IPS DF 6.9 (cell line): ENCODE measurements at regions not wholly inside any gene's neighbourhood (a gene's known extent, or its start where the extent isn't known, plus 50 kb on each side); places are given as distances from the start of the nearest gene placed in this dataset.
"Not testable (repeated sequence)": the region's sequence is repeated elsewhere in the genome, so short reads cannot be mapped to it uniquely, and the experiment has no call there.

Source experiments
- DNase-seq: peaks from one replicate; pipeline ENCODE4 v3.0.0-alpha.2; 2013; ENCODE audit warnings: low read depth, low spot score
- H3K27ac ChIP-seq: one replicate; pipeline ENCODE4 v1.5.1; 2013; ENCODE audit warnings: low read length, control low read depth
- H3K27me3 ChIP-seq: 2 replicates; pipeline ENCODE4 v1.6.1; 2013; ENCODE audit warnings: mild to moderate bottlenecking, low read length; ENCODE audit not compliant: control insufficient read depth, insufficient read depth
- H3K36me3 ChIP-seq: 2 replicates; pipeline ENCODE4 v1.6.1; 2013; ENCODE audit warnings: low read length; ENCODE audit not compliant: control insufficient read depth, insufficient read depth
- H3K4me1 ChIP-seq: 2 replicates; pipeline ENCODE4 v1.6.1; 2013; ENCODE audit warnings: low read length; ENCODE audit not compliant: control insufficient read depth, insufficient read depth
- H3K4me3 ChIP-seq: 2 replicates; pipeline ENCODE4 v1.5.1; 2013; ENCODE audit warnings: mild to moderate bottlenecking, low read length
- H3K9me3 ChIP-seq: 2 replicates; pipeline ENCODE4 v1.6.1; 2013; ENCODE audit warnings: low read length, inconsistent platforms; ENCODE audit not compliant: control insufficient read depth, insufficient read depth
- WGBS: extraction: QIAGEN DNeasy Blood & Tissue Kit; methylation state at CpG from one replicate; pipeline ENCODE4 v1.1.7; 2013; ENCODE audit warnings: mixed read lengths, missing lambda C conversion rate; ENCODE audit not compliant: insufficient read length, insufficient coverage; 5-methylcytosine and 5-hydroxymethylcytosine counted together

- Histone ChIP-seq H3K9me3 (no peaks in the 10 kb centered on the region), H3K27me3 (no peaks in the 10 kb centered on the region), H3K4me3 (no peak overlapping the region), H3K36me3 (no peaks in the 10 kb centered on the region), H3K27ac (no peak overlapping the region), H3K4me1 (peaks cover 4% of the 10 kb centered on the region; the same call in 1 of the 2 replicates)
- no peak for DNase-seq
- WGBS, result no CpG with 5 or more reads among the region's 6 CpGs
Measured at GRCh38 chr11:15841931-15842740, 514.2 kb downstream of the SOX6 start.

GRCh38 chr11:15843309-15843872, 513.0 kb downstream of the SOX6 start:
- H3K27ac ChIP-seq, result no peak overlapping the region
- no peak overlapping the region for H3K4me3 ChIP-seq
- H3K27me3 ChIP-seq, result no peaks in the 10 kb centered on the region
- WGBS, result no CpG with 5 or more reads among the region's 10 CpGs
- H3K36me3 ChIP-seq, result no peaks in the 10 kb centered on the region
- peaks cover 4% of the 10 kb centered on the region; the same call in 1 of the 2 replicates for H3K4me1 ChIP-seq
- no peaks in the 10 kb centered on the region for H3K9me3 ChIP-seq
- no peak for DNase-seq

- Histone ChIP-seq H3K27ac (no peak overlapping the region), H3K9me3 (no peaks in the 10 kb centered on the region), H3K4me3 (no peak overlapping the region), H3K4me1 (peaks cover 4% of the 10 kb centered on the region; the same call in 1 of the 2 replicates), H3K36me3 (no peaks in the 10 kb centered on the region), H3K27me3 (no peaks in the 10 kb centered on the region)
- no peak for DNase-seq
Measured at GRCh38 chr11:15845261-15845660, 511.1 kb downstream of the SOX6 start.

DNA sequence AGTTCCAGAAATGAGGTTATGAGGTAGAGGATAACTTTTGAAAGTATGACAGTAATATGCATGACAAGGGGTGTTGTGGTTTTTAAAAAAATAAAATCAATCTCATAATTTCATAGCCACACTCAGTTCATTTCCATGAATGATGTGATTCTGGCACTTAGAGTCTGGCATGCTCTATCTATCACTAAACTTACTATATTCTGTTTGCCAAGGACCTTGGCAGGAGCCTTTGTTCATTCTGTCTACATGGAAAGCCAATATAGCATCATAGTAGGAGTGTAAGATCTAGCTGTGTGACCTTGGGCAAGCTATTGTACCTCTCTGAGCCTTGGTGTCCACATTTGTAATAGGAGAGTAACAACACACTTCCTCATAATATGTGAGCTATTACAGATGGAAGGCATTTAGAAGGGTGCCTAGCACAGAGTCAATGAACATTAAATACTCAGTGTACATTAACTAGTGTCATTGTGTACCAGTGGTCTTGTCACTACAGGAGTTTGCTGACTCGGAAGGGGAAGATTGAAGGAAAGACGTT, 507.6 kb downstream of the SOX6 start:
- Histone ChIP-seq H3K4me3 (no peak overlapping the region), H3K4me1 (peaks cover 4% of the 10 kb centered on the region; the same call in 1 of the 2 replicates), H3K9me3 (no peaks in the 10 kb centered on the region), H3K27me3 (no peaks in the 10 kb centered on the region), H3K36me3 (no peaks in the 10 kb centered on the region), H3K27ac (no peak overlapping the region)
- WGBS, result 100% methylated on average over 1 of the region's 2 CpGs
- DNase-seq, result no peak

- no CpG with 5 or more reads among the region's 4 CpGs for WGBS
- Histone ChIP-seq H3K9me3 (no peaks in the 10 kb centered on the region), H3K27ac (no peak overlapping the region), H3K36me3 (no peaks in the 10 kb centered on the region), H3K4me3 (no peak overlapping the region), H3K27me3 (no peaks in the 10 kb centered on the region), H3K4me1 (peaks cover 2% of the 10 kb centered on the region; the same call in 1 of the 2 replicates)
- no peak for DNase-seq
Measured at GRCh38 chr11:15849257-15849656, 507.1 kb downstream of the SOX6 start.

DNA sequence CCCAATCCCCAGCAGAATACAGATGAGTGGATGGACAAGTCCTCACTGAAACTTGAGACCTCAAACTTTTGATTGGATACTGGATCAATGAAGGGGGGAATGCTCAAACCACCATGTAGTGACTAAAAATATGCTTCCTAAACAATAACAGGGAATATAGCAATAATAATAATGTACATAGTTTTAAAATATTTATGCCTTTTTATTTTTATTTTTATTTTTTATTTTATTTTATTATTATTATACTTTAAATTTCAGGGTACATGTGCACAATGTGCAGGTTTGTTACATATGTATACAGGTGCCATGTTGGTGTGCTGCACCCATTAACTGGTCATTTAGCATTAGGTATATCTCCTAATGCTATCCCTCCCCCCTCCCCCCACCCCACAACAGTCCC, 506.0 kb downstream of the SOX6 start:
- H3K36me3 ChIP-seq, H3K27ac ChIP-seq, DNase-seq, H3K4me1 ChIP-seq, H3K9me3 ChIP-seq, H3K27me3 ChIP-seq, H3K4me3 ChIP-seq: not testable (repeated sequence)

DNA sequence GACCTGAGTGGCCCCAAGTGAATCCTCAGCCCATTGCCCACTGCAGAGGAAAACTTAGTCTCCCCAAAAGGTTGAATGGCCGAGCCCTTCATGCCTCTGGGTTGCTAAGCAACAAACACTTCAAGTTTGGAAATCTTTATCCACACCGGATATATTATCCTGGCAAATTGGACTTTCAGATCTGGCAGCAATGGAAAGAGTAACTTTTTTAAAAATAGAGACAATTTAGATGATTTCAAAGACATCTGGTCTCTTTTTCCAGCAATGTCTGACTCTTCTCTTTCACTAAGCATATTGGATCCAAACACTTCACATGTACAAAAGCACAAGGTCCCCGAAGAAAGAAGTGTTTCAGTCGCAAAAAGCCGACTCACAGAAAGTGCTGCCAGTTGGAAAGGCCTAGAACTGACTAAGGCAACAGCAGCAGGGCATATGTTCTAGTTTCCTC, 505.3 kb downstream of the SOX6 start:
- WGBS, result no CpG with 5 or more reads among the region's 5 CpGs

DNA sequence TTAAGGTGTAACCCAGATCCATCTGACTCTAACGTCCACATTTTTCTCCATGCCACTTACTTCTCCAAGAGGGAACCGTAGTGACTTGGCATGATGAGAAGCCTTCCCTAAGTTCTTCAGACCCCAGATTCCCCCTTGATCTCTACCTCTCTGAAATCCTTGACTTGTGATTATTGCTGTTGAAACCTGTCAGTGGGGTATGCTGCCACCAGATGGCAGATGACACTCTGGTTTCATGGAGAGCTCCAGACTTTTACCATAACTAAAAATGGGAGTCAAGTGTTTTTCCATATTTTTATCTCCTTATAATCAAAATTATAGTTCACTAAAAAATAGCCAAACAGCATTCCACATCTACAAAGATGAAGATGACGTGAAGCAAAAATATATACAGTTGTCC, 504.2 kb downstream of the SOX6 start:
- Histone ChIP-seq H3K27me3 (no peaks in the 10 kb centered on the region), H3K4me1 (no peaks in the 10 kb centered on the region), H3K9me3 (no peaks in the 10 kb centered on the region), H3K4me3 (no peak overlapping the region), H3K36me3 (no peaks in the 10 kb centered on the region), H3K27ac (no peak overlapping the region)
- no peak for DNase-seq
- no CpG with 5 or more reads among the region's 3 CpGs for WGBS

More for the DNA sequence above, 505.3 kb downstream of the SOX6 start:
- H3K27ac ChIP-seq, result no peak overlapping the region
- no peak overlapping the region for H3K4me3 ChIP-seq
- H3K9me3 ChIP-seq, result no peaks in the 10 kb centered on the region
- no peak for DNase-seq
- no peaks in the 10 kb centered on the region for H3K27me3 ChIP-seq
- H3K4me1 ChIP-seq, result no peaks in the 10 kb centered on the region
- H3K36me3 ChIP-seq, result no peaks in the 10 kb centered on the region

DNA sequence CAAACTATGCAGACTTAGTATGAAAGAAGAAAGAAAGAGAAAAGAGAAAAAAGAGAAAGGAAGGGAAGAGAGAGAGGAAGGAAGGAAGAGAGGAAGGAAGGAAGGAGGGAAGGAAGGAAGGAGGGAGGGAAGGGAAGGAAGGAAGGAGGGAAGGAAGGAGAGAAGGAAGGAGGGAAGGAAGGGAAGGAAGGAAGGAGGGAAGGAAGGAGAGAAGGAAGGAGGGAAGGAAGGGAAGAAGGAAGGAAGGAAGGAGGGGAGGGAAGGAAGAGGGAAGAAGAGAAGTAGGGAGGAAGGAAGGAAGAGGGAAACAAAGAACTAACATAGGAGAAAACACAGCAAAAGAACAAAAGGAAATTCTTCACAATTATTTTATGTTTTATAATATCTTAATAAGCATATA, 502.1 kb downstream of the SOX6 start:
- Histone ChIP-seq H3K36me3 (no peaks in the 10 kb centered on the region), H3K9me3 (no peaks in the 10 kb centered on the region), H3K27me3 (no peaks in the 10 kb centered on the region), H3K4me3 (no peak overlapping the region), H3K27ac (no peak overlapping the region), H3K4me1 (no peaks in the 10 kb centered on the region)
- no peak for DNase-seq

GRCh38 chr11:15858881-15859280, 497.5 kb downstream of the SOX6 start:
- Histone ChIP-seq H3K9me3 (no peaks in the 10 kb centered on the region), H3K27ac (no peak overlapping the region), H3K4me1 (no peaks in the 10 kb centered on the region), H3K4me3 (no peak overlapping the region), H3K27me3 (no peaks in the 10 kb centered on the region), H3K36me3 (no peaks in the 10 kb centered on the region)
- DNase-seq, result no peak
- no CpG with 5 or more reads among the region's 3 CpGs for WGBS

DNA sequence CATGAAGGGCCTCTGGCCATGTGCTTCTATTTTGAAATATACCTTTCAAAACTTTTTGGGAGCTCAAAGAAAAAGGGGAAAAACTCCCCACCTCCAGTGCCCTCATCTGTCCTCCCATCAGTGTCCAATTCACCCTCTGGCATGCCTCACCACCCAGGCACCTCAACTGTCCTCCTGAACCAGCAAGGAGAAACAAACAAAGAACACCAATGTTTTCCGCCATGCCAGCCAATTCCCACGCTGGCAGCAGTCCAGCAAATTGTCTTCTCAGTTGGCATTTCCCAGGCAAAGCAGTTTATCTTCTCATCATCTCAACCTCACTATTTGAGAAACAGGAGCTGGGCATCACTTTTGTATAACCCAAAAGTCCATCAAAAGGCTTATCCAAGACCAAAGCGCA, 496.9 kb downstream of the SOX6 start:
- H3K27me3 ChIP-seq, result no peaks in the 10 kb centered on the region
- no peaks in the 10 kb centered on the region for H3K36me3 ChIP-seq
- no peak for DNase-seq
- no peak overlapping the region for H3K4me3 ChIP-seq
- peaks cover 2% of the 10 kb centered on the region; the same call in 1 of the 2 replicates for H3K4me1 ChIP-seq
- no CpG with 5 or more reads among the region's 3 CpGs for WGBS
- H3K9me3 ChIP-seq, result no peaks in the 10 kb centered on the region
- no peak overlapping the region for H3K27ac ChIP-seq
